PFSK-1 (cell line): ENCODE measurements at regions not wholly inside any gene's neighbourhood (a gene's known extent, or its start where the extent isn't known, plus 50 kb on each side); places are given as distances from the start of the nearest gene placed in this dataset.

ENCODE experiments used
- FOXP2 ChIP-seq: optimal IDR thresholded peaks from 2 replicates; pipeline ENCODE3; 2011; ENCODE audit warnings: borderline replicate concordance, control low read depth, inconsistent platforms; ENCODE audit not compliant: insufficient read depth; ENCODE audit errors: extremely low read length, extremely low read depth
- POLR2AphosphoS5 ChIP-seq: IDR thresholded peaks from 2 replicates; pipeline ENCODE4 v1.6.1; 2012; ENCODE audit warnings: low read depth, mild to moderate bottlenecking, control low read depth, low read length, moderate library complexity
- SIN3A ChIP-seq: IDR thresholded peaks from 2 replicates; pipeline ENCODE4 v1.6.1; 2012; ENCODE audit warnings: mild to moderate bottlenecking, low read length, moderate library complexity, borderline replicate concordance; ENCODE audit not compliant: insufficient read depth
- TAF1 ChIP-seq: IDR thresholded peaks from 2 replicates; pipeline ENCODE4 v1.6.1; 2012; ENCODE audit warnings: low read length, control low read depth, borderline replicate concordance; ENCODE audit not compliant: insufficient read depth
- TF ChIP-seq, protein P1 (sequence below), 2 experiments: IDR thresholded peaks; 2 replicates each; pipeline versions ENCODE4 v1.6.1 to v1.8.0; 2011 to 2012; ENCODE audit warnings: low read depth in 2 of 2, low read length in 2 of 2, control low read depth in 1 of 2, inconsistent platforms in 1 of 2, mild to moderate bottlenecking in 1 of 2, moderate library complexity in 1 of 2; ENCODE audit not compliant: insufficient read depth in 1 of 2

DNA sequence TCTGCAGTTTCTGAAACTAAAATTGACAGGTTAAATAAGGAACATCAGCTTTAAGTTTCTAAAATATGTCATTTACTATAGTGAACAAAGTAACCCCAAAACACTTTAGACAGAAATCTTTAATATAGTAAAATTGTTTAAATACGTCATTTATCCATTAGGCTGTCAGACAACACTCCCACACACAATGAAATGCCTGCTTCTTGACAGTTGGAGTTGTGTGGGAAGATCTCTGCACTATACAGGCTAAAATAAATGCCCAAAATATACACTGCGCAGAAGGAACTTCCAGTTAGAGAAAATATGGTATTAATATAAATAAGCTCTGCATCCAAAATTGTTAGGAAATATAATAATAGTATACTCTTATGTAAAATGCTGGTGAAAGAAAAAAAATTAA, 794.4 kb downstream of the CDH18 start:
- TF ChIP-seq FOXP2 (no peak), POLR2AphosphoS5 (no peak), SIN3A (no peak), TAF1 (no peak)
- TF ChIP-seq, protein P1, sequence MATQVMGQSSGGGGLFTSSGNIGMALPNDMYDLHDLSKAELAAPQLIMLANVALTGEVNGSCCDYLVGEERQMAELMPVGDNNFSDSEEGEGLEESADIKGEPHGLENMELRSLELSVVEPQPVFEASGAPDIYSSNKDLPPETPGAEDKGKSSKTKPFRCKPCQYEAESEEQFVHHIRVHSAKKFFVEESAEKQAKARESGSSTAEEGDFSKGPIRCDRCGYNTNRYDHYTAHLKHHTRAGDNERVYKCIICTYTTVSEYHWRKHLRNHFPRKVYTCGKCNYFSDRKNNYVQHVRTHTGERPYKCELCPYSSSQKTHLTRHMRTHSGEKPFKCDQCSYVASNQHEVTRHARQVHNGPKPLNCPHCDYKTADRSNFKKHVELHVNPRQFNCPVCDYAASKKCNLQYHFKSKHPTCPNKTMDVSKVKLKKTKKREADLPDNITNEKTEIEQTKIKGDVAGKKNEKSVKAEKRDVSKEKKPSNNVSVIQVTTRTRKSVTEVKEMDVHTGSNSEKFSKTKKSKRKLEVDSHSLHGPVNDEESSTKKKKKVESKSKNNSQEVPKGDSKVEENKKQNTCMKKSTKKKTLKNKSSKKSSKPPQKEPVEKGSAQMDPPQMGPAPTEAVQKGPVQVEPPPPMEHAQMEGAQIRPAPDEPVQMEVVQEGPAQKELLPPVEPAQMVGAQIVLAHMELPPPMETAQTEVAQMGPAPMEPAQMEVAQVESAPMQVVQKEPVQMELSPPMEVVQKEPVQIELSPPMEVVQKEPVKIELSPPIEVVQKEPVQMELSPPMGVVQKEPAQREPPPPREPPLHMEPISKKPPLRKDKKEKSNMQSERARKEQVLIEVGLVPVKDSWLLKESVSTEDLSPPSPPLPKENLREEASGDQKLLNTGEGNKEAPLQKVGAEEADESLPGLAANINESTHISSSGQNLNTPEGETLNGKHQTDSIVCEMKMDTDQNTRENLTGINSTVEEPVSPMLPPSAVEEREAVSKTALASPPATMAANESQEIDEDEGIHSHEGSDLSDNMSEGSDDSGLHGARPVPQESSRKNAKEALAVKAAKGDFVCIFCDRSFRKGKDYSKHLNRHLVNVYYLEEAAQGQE (IDR thresholded peaks at IDR 0.05; ENCODE audit: insufficient read depth in 1 of 2, low read depth in 2 of 2, low read length in 2 of 2): no peak

DNA sequence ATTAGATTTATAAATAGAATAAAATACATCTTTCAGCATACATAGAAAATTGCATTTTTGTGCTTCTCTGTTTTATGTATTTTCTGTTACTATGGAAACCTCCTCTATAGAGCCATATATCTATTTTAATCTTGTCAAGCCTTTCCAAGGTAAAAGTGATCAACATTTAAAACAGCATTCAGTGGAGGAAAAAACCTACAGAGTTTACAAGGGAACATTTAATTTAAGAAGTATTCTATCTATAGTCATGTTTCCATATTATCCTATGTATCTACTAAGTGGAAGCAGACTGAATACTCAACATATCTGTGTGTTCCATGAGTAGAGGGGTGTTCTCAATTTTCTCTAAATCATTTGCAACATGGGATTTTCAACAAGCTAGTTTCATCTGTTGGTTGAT, 791.4 kb downstream of the CDH18 start:
- TF ChIP-seq, protein P1 (IDR thresholded peaks at IDR 0.05; ENCODE audit: insufficient read depth in 1 of 2, low read depth in 2 of 2, low read length in 2 of 2): no peak
- TF ChIP-seq POLR2AphosphoS5 (no peak), SIN3A (no peak), TAF1 (no peak), FOXP2 (no peak)

DNA sequence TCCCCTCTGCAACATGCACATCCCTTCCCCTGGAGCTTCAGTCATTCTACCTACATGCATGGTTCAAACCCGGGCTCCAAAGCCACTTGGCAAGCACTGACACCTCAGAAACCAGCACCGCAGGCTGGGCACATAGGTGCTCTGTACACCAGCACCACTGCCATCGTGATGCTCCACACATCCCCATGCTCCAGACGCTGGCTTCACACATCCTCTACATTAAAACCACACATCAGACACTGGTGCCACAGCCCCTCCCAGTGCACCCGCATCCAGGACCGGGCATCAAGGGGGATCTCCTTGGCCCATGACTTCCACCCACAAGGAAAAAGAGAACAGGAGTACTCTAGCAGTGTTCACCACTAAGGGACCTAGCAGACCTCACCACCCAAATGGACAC, 787.7 kb downstream of the CDH18 start:
- TF ChIP-seq, protein P1 (IDR thresholded peaks at IDR 0.05; ENCODE audit: insufficient read depth in 1 of 2, low read depth in 2 of 2, low read length in 2 of 2): no peak
- TF ChIP-seq POLR2AphosphoS5 (no peak), TAF1 (no peak), FOXP2 (no peak)

DNA sequence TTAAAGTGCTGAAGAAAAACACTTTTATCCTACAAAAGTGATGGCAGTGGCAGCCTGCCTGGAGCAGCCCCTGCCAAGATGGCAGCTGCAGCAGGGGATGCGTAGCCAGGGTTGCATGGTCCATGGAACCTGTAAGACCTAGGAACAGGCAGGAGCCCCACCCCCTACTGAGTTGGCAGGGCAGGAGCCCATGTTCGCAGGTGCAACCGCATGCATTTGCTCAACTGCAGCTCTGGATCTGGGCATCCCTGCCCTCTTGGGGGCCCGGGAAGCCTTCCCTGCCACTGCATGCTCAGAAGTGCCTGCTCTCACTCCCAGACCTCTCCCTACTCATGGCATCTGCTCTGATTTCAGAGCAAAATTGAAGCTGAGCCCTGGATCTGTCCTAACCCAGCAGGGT, 779.6 kb downstream of the CDH18 start:
- TF ChIP-seq, protein P1 (IDR thresholded peaks at IDR 0.05; ENCODE audit: insufficient read depth in 1 of 2, low read depth in 2 of 2, low read length in 2 of 2): no peak
- no peak for TF ChIP-seq TAF1
- no peak for TF ChIP-seq FOXP2
- TF ChIP-seq SIN3A: no peak
- no peak for TF ChIP-seq POLR2AphosphoS5

DNA sequence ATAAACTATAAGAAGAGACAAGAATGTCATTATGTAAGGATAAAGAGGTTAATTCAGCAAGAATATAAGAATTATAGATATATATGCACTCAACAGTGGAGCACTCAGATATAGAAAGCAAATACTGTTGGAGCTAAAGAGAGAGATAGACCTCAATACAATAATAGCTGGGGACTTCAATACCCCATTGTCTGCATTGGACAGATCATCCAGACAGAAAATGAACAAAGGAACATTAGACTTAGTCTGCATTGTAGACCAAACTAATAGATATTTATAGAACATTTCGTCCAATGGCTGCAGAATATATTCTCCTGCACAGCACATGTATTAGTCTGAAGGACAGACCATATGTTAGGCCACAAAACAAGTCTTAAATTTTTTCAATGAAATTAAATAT, 777.1 kb downstream of the CDH18 start:
- TF ChIP-seq POLR2AphosphoS5 (no peak), TAF1 (no peak), FOXP2 (no peak), SIN3A (no peak)
- TF ChIP-seq, protein P1 (IDR thresholded peaks at IDR 0.05; ENCODE audit: insufficient read depth in 1 of 2, low read depth in 2 of 2, low read length in 2 of 2): no peak
